ENCODE measurements at regions not wholly inside any gene's neighbourhood (a gene's known extent, or its start where the extent isn't known, plus 50 kb on each side); places are given as distances from the start of the nearest gene placed in this dataset.

DNA sequence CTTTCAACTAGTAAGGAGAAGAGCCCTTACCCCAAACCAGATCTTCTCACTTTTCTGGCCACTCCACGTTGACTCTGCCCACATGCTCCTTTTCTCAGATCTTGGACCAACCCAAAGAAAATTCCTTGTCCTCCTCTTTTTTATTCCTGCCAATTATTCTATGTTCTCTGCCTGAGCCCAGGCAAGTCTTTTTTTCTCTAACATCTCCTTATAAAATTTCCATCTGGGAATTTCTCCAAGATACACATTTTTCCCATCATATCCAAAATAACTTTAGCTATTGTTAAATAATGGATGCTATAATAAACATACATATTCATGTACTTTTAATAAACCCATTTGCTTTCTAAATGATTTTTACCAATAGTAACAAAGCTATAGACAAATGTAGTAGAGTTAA is 726.0 kb upstream of the ZNF385D start:
- TF ChIP-seq GMEB2 (CRISPR knock-in tag; IDR thresholded peaks at IDR 0.05; ENCODE audit: low read depth) (no peak), KAT8 (CRISPR knock-in tag; IDR thresholded peaks at IDR 0.05) (no peak), THAP9 (CRISPR knock-in tag; IDR thresholded peaks at IDR 0.05; ENCODE audit: borderline replicate concordance) (no peak), ZNF350 (CRISPR knock-in tag; IDR thresholded peaks at IDR 0.05; ENCODE audit: borderline replicate concordance, low read depth) (no peak), EP300 (IDR thresholded peaks at IDR 0.05; ENCODE audit: low read depth in 2 of 2, low read length in 2 of 2) (no peak), EP300 (CRISPR knock-in tag; IDR thresholded peaks at IDR 0.05; ENCODE audit: borderline replicate concordance) (no peak)
- TF ChIP-seq, protein P1, sequence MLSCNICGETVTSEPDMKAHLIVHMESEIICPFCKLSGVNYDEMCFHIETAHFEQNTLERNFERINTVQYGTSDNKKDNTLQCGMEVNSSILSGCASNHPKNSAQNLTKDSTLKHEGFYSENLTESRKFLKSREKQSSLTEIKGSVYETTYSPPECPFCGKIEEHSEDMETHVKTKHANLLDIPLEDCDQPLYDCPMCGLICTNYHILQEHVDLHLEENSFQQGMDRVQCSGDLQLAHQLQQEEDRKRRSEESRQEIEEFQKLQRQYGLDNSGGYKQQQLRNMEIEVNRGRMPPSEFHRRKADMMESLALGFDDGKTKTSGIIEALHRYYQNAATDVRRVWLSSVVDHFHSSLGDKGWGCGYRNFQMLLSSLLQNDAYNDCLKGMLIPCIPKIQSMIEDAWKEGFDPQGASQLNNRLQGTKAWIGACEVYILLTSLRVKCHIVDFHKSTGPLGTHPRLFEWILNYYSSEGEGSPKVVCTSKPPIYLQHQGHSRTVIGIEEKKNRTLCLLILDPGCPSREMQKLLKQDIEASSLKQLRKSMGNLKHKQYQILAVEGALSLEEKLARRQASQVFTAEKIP (CRISPR knock-in tag; IDR thresholded peaks at IDR 0.05; ENCODE audit: borderline replicate concordance): no peak
- no peak for ATAC-seq

More for the DNA sequence above, 726.0 kb upstream of the ZNF385D start:
- FAIRE-seq (no peak), DNase-seq (ENCODE audit: low spot score) (no peak)
- no peak overlapping the region for H3K9ac ChIP-seq (ENCODE audit: insufficient read depth, low read depth, low read length)
- ChIA-PET CTCF (ENCODE audit: low intra/inter-chr PET ratio, low total read pairs) (no interaction called here), POLR2A (no interaction called here)
- H3K4me2 ChIP-seq (ENCODE audit: low read depth, low read length): no peak overlapping the region
- no peaks in the 10 kb centered on the region for H4K20me1 ChIP-seq (ENCODE audit: insufficient read depth, low read length)
- no peaks in the 10 kb centered on the region for H3K27me3 ChIP-seq (ENCODE audit: control insufficient read depth in 1 of 2, insufficient read depth in 2 of 2, low read length in 2 of 2)
- no TSS peak for BruUV-seq (replicated peaks)
- no peaks in the 10 kb centered on the region for H3K4me1 ChIP-seq (ENCODE audit: insufficient read depth, low read length)
- in situ Hi-C loops (cut with HindIII; ENCODE audit: extremely low pct_ligation_motif_present, low pct_unique_long_range_greater_than_20kb): no loop called here
- H3K27ac ChIP-seq (ENCODE audit: extremely low read length, insufficient read depth, low read length): no peak overlapping the region
- H3K9me3 ChIP-seq (ENCODE audit: low read length): no peaks in the 10 kb centered on the region; the same call in 1 of the 2 replicates
- no peaks in the 10 kb centered on the region for H3K79me2 ChIP-seq (ENCODE audit: insufficient read depth, low read length)
- no peak overlapping the region for H3K4me3 ChIP-seq (replicated peaks in 1 of 3; ENCODE audit: insufficient read depth in 1 of 3, low read depth in 2 of 3, low read length in 3 of 3)
- H2AFZ ChIP-seq (ENCODE audit: low read length): no peak overlapping the region
- no peaks in the 10 kb centered on the region for H3K36me3 ChIP-seq (replicated peaks in 1 of 2; ENCODE audit: control insufficient read depth in 1 of 2, insufficient read depth in 2 of 2, low read length in 2 of 2)
- WGBS (ENCODE audit: low lambda C conversion rate): 9% methylated on average over 1 of the region's 1 CpG
- intact Hi-C loops (cut with micrococcal nuclease; ENCODE audit: unreplicated experiment): no loop called here

Data from HepG2 (cell line).